Transverse colon (tissue), 4 donors: ENCODE measurements at regions not wholly inside any gene's neighbourhood (a gene's known extent, or its start where the extent isn't known, plus 50 kb on each side); places are given as distances from the start of the nearest gene placed in this dataset.

Source experiments
- CTCF ChIP-seq, 5 experiments: fragments of 200-600 bp in 3 of 5; fragments of 450-650 bp in 2 of 5; sonication (generic) in 3 of 5; IDR thresholded peaks; 1 replicate in 2 of 5; 2 replicates in 3 of 5; pipeline ENCODE4 v1.5.1; 2016 to 2017; ENCODE audit warnings: antibody characterized with exemption in 5 of 5, inconsistent platforms in 3 of 5, mild to moderate bottlenecking in 2 of 5, moderate library complexity in 1 of 5
- EP300 ChIP-seq: sonication (generic); formaldehyde crosslinking; IDR thresholded peaks from one replicate; pipeline ENCODE4 v1.6.1; 2017; ENCODE audit warnings: antibody characterized with exemption, low read depth
- POLR2A ChIP-seq: fragments of 450-650 bp; IDR thresholded peaks from one replicate; pipeline ENCODE4 v1.6.1; 2016; ENCODE audit warnings: antibody characterized with exemption, mild to moderate bottlenecking, moderate library complexity
- POLR2AphosphoS5 ChIP-seq, 3 donors: sonication (generic); formaldehyde crosslinking; IDR thresholded peaks; one replicate each; pipeline ENCODE4 v1.6.1; 2016; ENCODE audit warnings: antibody characterized with exemption in 3 of 3

- no peak for TF ChIP-seq CTCF (IDR thresholded peaks at IDR 0.05)
- no peak for TF ChIP-seq POLR2AphosphoS5 (IDR thresholded peaks at IDR 0.05)
- no peak for TF ChIP-seq EP300
- no peak for TF ChIP-seq POLR2A
Observed at GRCh38 chr13:104616990-104617389, 1550.8 kb upstream of the SLC10A2 start.
